BLaER1 treated with 17β-estradiol and CSF1 and Interleukin-3, amounts not matched to agents 10 nM and 100 nM (cell line): ENCODE measurements at regions not wholly inside any gene's neighbourhood (a gene's known extent, or its start where the extent isn't known, plus 50 kb on each side); places are given as distances from the start of the nearest gene placed in this dataset.

Source experiments
- H3K27ac ChIP-seq, 11 experiments: shearing (Covaris generic); formaldehyde crosslinking; 2 replicates each; pipeline ENCODE4 v1.8.1; 2022
- H3K27me3 ChIP-seq, 11 experiments: shearing (Covaris generic); formaldehyde crosslinking; 2 replicates each; pipeline ENCODE4 v1.8.1; 2022
- H3K36me3 ChIP-seq, 11 experiments: shearing (Covaris generic); formaldehyde crosslinking; 2 replicates each; pipeline ENCODE4 v1.8.1; 2022
- H3K4me1 ChIP-seq, 10 experiments: shearing (Covaris generic); formaldehyde crosslinking; 2 replicates each; pipeline ENCODE4 v1.8.1; 2022
- H3K4me2 ChIP-seq, 11 experiments: shearing (Covaris generic); formaldehyde crosslinking; 2 replicates each; pipeline ENCODE4 v1.8.1; 2022
- H3K4me3 ChIP-seq, 10 experiments: shearing (Covaris generic); formaldehyde crosslinking; 2 replicates each; pipeline ENCODE4 v1.8.1; 2022
- H3K9ac ChIP-seq, 11 experiments: shearing (Covaris generic); formaldehyde crosslinking; 2 replicates each; pipeline ENCODE4 v1.8.1; 2022
- H3K9me3 ChIP-seq, 11 experiments: shearing (Covaris generic); formaldehyde crosslinking; replicated peaks in 1 of 11; 2 replicates each; pipeline ENCODE4 v1.8.1; 2022
- H4K20me1 ChIP-seq, 11 experiments: shearing (Covaris generic); formaldehyde crosslinking; 2 replicates each; pipeline ENCODE4 v1.8.1; 2022
- Cebpa-rat ChIP-seq, 11 experiments: shearing (Covaris generic); IDR thresholded peaks; 2 replicates each; pipeline ENCODE4 v1.8.1; 2022

- Histone ChIP-seq H3K27ac (no peak overlapping the region), H3K9me3 (peaks cover 0 to 6% (median 0%) of the 10 kb centered on the region in 11 experiments; a peak in 2 of 22 replicates), H4K20me1 (no peaks in the 10 kb centered on the region), H3K36me3 (no peaks in the 10 kb centered on the region), H3K4me3 (no peak overlapping the region), H3K27me3 (no peaks in the 10 kb centered on the region), H3K4me2 (no peak overlapping the region), H3K9ac (no peak overlapping the region), H3K4me1 (no peaks in the 10 kb centered on the region)
- TF ChIP-seq Cebpa-rat (IDR thresholded peaks at IDR 0.05): no peak
Measured at GRCh38 chr1:55571767-55572166, 356.6 kb upstream of the USP24 start.

DNA sequence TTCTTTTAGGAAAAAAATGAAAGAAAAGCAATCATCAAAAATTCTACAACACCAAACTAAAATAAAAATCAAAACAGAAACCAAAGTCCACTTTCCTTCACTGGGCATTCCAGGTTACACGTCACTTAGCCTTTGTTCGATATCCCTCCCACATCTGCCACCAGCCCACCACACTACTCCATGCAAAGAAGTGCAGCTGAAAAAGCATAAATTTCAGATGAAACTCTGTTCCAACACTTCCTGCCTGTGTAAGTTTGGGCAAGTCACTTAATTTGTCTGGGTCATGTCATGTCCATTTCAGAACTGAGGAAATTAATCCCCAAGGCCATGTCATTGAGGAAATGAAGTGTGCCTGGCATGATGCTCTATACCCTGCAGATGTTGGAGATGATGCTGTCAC lies 354.3 kb upstream of the USP24 start:
- no peak for TF ChIP-seq Cebpa-rat (IDR thresholded peaks at IDR 0.05)

DNA sequence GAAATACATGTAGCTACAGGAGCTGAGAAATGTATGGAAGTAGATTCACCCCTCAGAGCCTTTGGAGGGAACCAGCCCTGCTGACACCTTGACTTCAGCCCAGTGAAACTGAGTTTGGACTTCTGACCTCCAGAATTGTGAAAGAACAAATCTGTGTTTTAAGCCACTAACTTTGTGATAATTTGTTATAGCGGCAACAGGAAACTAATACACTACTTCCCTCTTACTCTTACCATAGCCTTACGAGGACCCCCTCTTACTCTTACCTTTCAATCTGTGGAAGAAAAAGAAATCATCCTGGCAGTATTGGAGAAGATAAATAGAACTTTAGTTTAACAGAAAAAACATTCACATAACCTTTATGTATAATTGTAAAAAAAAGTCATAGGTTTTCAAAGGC lies 353.6 kb upstream of the USP24 start:
- peaks cover 0 to 6% (median 0%) of the 10 kb centered on the region in 11 experiments; a peak in 2 of 22 replicates for H3K9me3 ChIP-seq
- no peaks in the 10 kb centered on the region for H4K20me1 ChIP-seq
- H3K27ac ChIP-seq: no peak overlapping the region
- H3K27me3 ChIP-seq: no peaks in the 10 kb centered on the region
- H3K9ac ChIP-seq: no peak overlapping the region
- H3K4me3 ChIP-seq: no peak overlapping the region
- no peaks in the 10 kb centered on the region for H3K36me3 ChIP-seq
- H3K4me1 ChIP-seq: no peaks in the 10 kb centered on the region
- TF ChIP-seq Cebpa-rat (IDR thresholded peaks at IDR 0.05): no peak
- no peak overlapping the region for H3K4me2 ChIP-seq

More for the DNA sequence above, 354.3 kb upstream of the USP24 start:
- H3K36me3 ChIP-seq: no peaks in the 10 kb centered on the region
- no peaks in the 10 kb centered on the region for H4K20me1 ChIP-seq
- H3K27me3 ChIP-seq: no peaks in the 10 kb centered on the region
- H3K4me3 ChIP-seq: no peak overlapping the region
- no peak overlapping the region for H3K4me2 ChIP-seq
- no peak overlapping the region for H3K27ac ChIP-seq
- no peak overlapping the region for H3K9ac ChIP-seq
- peaks cover 0 to 6% (median 0%) of the 10 kb centered on the region in 11 experiments; a peak in 2 of 22 replicates for H3K9me3 ChIP-seq
- H3K4me1 ChIP-seq: no peaks in the 10 kb centered on the region

DNA sequence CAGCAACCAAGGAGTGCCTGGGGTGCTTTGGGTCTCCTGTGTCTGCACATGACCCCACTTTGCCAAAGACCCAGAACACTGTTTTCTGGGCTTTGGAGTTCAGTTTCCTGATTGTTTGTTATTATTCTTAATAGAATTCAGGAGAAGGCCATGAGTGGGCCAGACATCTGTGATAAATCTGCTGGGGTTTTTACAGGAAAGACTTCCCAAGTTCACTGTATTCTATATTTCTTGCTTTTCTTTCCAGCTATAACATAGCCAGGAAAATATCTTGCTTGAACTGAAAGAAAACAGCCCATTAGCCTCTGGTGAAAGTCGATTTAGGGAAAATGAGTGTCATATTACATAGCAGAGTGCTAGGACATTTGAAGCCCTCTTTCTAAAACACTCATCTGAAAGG lies 345.1 kb upstream of the USP24 start:
- H3K9me3 ChIP-seq: peaks cover 0 to 4% (median 0%) of the 10 kb centered on the region in 11 experiments; a peak in 1 of 22 replicates
- H3K9ac ChIP-seq: no peak overlapping the region
- H3K4me2 ChIP-seq: no peak overlapping the region
- H3K27ac ChIP-seq: no peak overlapping the region
- no peak for TF ChIP-seq Cebpa-rat (IDR thresholded peaks at IDR 0.05)
- no peaks in the 10 kb centered on the region for H3K27me3 ChIP-seq
- H4K20me1 ChIP-seq: no peaks in the 10 kb centered on the region
- no peak overlapping the region for H3K4me3 ChIP-seq
- no peaks in the 10 kb centered on the region for H3K36me3 ChIP-seq
- H3K4me1 ChIP-seq: no peaks in the 10 kb centered on the region

DNA sequence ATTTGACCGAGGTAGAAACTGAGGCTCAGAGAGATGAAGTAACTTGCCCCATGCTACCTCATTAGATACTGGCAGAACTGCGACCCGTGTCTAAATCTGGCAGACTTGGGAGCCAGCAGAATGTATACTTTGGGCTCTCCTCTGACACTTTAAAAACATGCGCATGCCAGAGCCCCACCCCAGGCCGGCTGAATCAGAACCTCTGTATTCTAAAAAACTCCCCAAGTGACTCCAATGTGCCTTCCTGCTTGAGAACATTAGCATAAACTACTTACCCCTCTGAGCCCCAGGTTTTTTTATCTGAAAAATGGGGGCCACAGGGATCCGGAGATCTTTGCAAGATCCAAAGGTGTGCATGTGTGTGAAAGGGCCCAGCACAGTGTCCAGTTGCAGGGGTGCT lies 344.7 kb upstream of the USP24 start:
- TF ChIP-seq Cebpa-rat (IDR thresholded peaks at IDR 0.05): no peak
- no peak overlapping the region for H3K27ac ChIP-seq

GRCh38 chr1:55559161-55559611 lies 344.0 kb upstream of the USP24 start:
- Histone ChIP-seq H3K36me3 (no peaks in the 10 kb centered on the region), H3K9me3 (peaks cover 0 to 4% (median 0%) of the 10 kb centered on the region in 11 experiments; a peak in 1 of 22 replicates), H3K9ac (no peak overlapping the region), H3K4me2 (no peak overlapping the region), H4K20me1 (no peaks in the 10 kb centered on the region), H3K27ac (no peak overlapping the region), H3K4me1 (no peaks in the 10 kb centered on the region), H3K27me3 (no peaks in the 10 kb centered on the region), H3K4me3 (no peak overlapping the region)
- no peak for TF ChIP-seq Cebpa-rat (IDR thresholded peaks at IDR 0.05)

More for the DNA sequence above, 344.7 kb upstream of the USP24 start:
- H3K4me1 ChIP-seq: no peaks in the 10 kb centered on the region
- no peaks in the 10 kb centered on the region for H3K27me3 ChIP-seq
- no peak overlapping the region for H3K4me2 ChIP-seq
- H3K36me3 ChIP-seq: no peaks in the 10 kb centered on the region
- H3K4me3 ChIP-seq: no peak overlapping the region
- H3K9me3 ChIP-seq: peaks cover 0 to 4% (median 0%) of the 10 kb centered on the region in 11 experiments; a peak in 1 of 22 replicates
- no peak overlapping the region for H3K9ac ChIP-seq
- H4K20me1 ChIP-seq: no peaks in the 10 kb centered on the region

- no peak for TF ChIP-seq Cebpa-rat (IDR thresholded peaks at IDR 0.05)
- Histone ChIP-seq H3K36me3 (no peaks in the 10 kb centered on the region), H3K27ac (no peak overlapping the region), H3K4me2 (no peak overlapping the region), H3K27me3 (no peaks in the 10 kb centered on the region), H3K4me1 (no peaks in the 10 kb centered on the region), H3K4me3 (no peak overlapping the region), H3K9me3 (peaks cover 0 to 4% (median 0%) of the 10 kb centered on the region in 11 experiments; a peak in 1 of 22 replicates), H3K9ac (no peak overlapping the region), H4K20me1 (no peaks in the 10 kb centered on the region)
Measured at GRCh38 chr1:55558515-55558914, 343.4 kb upstream of the USP24 start.

DNA sequence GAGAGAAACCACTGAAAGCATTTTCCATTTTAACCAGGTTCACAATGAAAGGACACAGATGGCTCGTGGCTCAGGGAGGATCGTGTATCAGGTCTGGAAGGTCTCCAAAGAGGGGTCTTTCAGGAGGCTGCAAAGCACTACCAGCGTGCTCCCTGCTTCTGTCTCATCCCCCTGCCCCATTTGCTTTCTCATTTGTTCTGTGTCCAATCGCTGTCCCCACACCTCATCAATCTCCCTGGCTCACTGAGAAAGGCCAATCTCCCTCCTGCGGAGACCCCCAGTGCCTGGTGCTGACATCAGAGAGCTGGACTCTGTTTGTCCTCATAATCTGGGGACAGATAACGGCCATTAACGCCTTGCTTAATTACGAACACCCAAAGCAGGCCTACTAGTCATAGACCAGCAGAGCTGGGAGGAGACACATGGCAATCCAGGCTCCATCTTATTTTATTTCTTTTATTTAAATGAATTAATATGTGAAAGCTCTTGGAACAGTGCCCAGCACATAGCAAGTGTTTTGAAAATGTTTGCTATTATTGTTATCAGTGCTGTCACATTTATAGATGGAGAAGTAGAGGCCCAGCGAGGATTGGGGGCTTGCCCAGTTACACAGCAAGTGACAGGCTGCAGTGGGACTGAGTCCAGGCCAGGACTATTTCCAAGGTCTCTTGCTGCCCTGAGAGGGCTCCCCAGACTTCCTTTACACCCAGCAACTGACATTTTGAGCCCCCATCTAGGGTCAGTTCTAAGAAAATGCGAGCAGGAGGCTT lies 341.0 kb upstream of the USP24 start:
- Histone ChIP-seq H3K4me2 (no peak overlapping the region), H3K27ac (no peak overlapping the region), H3K4me3 (no peak overlapping the region), H3K9ac (no peak overlapping the region), H3K4me1 (no peaks in the 10 kb centered on the region), H4K20me1 (no peaks in the 10 kb centered on the region), H3K9me3 (peaks cover 8 to 18% (median 12%) of the 10 kb centered on the region in 11 experiments; a peak in 19 of 22 replicates), H3K36me3 (no peaks in the 10 kb centered on the region), H3K27me3 (no peaks in the 10 kb centered on the region)
- TF ChIP-seq Cebpa-rat (IDR thresholded peaks at IDR 0.05): no peak

DNA sequence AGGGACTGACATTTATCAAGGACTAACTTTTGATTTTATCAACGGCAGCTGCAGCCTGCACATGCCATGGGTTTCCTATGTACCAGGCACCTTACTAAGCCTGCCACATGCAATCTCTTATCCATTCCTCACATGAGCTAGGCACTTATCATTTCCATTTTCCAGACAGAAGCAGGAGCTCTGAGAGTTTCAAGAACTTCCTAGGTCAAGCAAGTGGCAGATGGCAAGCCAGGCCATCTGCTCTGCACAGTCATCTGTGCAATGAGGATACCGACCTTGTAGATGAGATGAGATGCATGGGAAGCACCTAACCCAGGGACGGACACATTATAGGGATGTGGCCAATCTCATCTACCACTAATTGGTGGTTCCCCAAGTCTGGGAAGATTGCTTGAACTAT lies 339.4 kb upstream of the USP24 start:
- no peak overlapping the region for H3K4me3 ChIP-seq
- no peaks in the 10 kb centered on the region for H4K20me1 ChIP-seq
- H3K4me1 ChIP-seq: no peaks in the 10 kb centered on the region
- H3K27me3 ChIP-seq: no peaks in the 10 kb centered on the region
- H3K27ac ChIP-seq: no peak overlapping the region
- no peak overlapping the region for H3K9ac ChIP-seq
- no peaks in the 10 kb centered on the region for H3K36me3 ChIP-seq
- H3K9me3 ChIP-seq: peaks cover 8 to 24% (median 12%) of the 10 kb centered on the region in 11 experiments; a peak in 19 of 22 replicates
- no peak overlapping the region for H3K4me2 ChIP-seq
- no peak for TF ChIP-seq Cebpa-rat (IDR thresholded peaks at IDR 0.05)

DNA sequence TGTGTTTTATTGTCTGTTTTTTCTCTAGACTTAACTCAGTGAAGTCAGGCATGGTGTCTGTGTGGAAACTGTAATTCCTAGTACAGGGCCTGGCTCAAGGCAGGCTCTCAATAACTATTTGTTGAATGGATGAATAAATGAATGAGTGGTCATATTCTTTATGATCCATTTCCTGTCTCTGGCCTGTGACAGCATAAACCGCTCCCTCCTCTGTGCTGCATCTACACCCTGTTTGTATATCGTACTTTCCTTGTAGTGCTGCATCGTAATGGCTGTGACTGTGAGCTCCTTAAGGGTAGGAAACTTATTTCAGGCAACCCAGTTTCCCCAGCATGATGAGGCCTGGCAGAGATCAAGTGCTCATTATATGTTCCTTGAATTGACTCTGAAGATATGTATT lies 337.5 kb upstream of the USP24 start:
- Histone ChIP-seq H3K4me3 (no peak overlapping the region), H3K4me1 (no peaks in the 10 kb centered on the region), H3K36me3 (no peaks in the 10 kb centered on the region), H3K4me2 (no peak overlapping the region), H3K9ac (no peak overlapping the region), H3K27ac (no peak overlapping the region), H3K9me3 (peaks cover 8 to 24% (median 12%) of the 10 kb centered on the region in 11 experiments; a peak in 19 of 22 replicates), H3K27me3 (no peaks in the 10 kb centered on the region), H4K20me1 (no peaks in the 10 kb centered on the region)
- TF ChIP-seq Cebpa-rat (IDR thresholded peaks at IDR 0.05): no peak
